ENCODE measurements at regions not wholly inside any gene's neighbourhood (a gene's known extent, or its start where the extent isn't known, plus 50 kb on each side); places are given as distances from the start of the nearest gene placed in this dataset.

GRCh38 chr3:117788506-117788905, 1078.9 kb downstream of the TUSC7 start:
- TF ChIP-seq POLR2A (IDR thresholded peaks at IDR 0.05; ENCODE audit: low read length) = no peak
- TF ChIP-seq GATA1 (IDR thresholded peaks at IDR 0.05; ENCODE audit: low read depth, low read length) = no peak
- no peak for DNase-seq

- TF ChIP-seq GATA1 (IDR thresholded peaks at IDR 0.05; ENCODE audit: low read depth, low read length) (no peak), POLR2A (IDR thresholded peaks at IDR 0.05; ENCODE audit: low read length) (no peak)
- no peak for DNase-seq
Measured at GRCh38 chr3:117790235-117790987, 1080.8 kb downstream of the TUSC7 start.

- DNase-seq = no peak
- TF ChIP-seq POLR2A (IDR thresholded peaks at IDR 0.05; ENCODE audit: low read length) (no peak), GATA1 (IDR thresholded peaks at IDR 0.05; ENCODE audit: low read depth, low read length) (no peak)
Measured at GRCh38 chr3:117793622-117794265, 1084.2 kb downstream of the TUSC7 start.

- DNase-seq = no peak
- TF ChIP-seq POLR2A (IDR thresholded peaks at IDR 0.05; ENCODE audit: low read length) (no peak), GATA1 (IDR thresholded peaks at IDR 0.05; ENCODE audit: low read depth, low read length) (no peak)
Measured at GRCh38 chr3:117798221-117798620, 1088.6 kb downstream of the TUSC7 start.

GRCh38 chr3:117798687-117799386, 1089.3 kb downstream of the TUSC7 start:
- TF ChIP-seq GATA1 (IDR thresholded peaks at IDR 0.05; ENCODE audit: low read depth, low read length) = no peak
- DNase-seq = no peak

- TF ChIP-seq GATA1 (IDR thresholded peaks at IDR 0.05; ENCODE audit: low read depth, low read length) (no peak), POLR2A (IDR thresholded peaks at IDR 0.05; ENCODE audit: low read length) (no peak)
- DNase-seq = no peak
Measured at GRCh38 chr3:117799387-117799735, 1089.8 kb downstream of the TUSC7 start.

GRCh38 chr3:117801912-117802239, 1092.3 kb downstream of the TUSC7 start:
- DNase-seq = no peak
- TF ChIP-seq GATA1 (IDR thresholded peaks at IDR 0.05; ENCODE audit: low read depth, low read length) (no peak), POLR2A (IDR thresholded peaks at IDR 0.05; ENCODE audit: low read length) (no peak)

- no peak for DNase-seq
- no peak for TF ChIP-seq POLR2A (IDR thresholded peaks at IDR 0.05; ENCODE audit: low read length)
- TF ChIP-seq GATA1 (IDR thresholded peaks at IDR 0.05; ENCODE audit: low read depth, low read length) = no peak
Measured at GRCh38 chr3:117809186-117810081, 1099.9 kb downstream of the TUSC7 start.

- TF ChIP-seq GATA1 (IDR thresholded peaks at IDR 0.05; ENCODE audit: low read depth, low read length) = no peak
- TF ChIP-seq POLR2A (IDR thresholded peaks at IDR 0.05; ENCODE audit: low read length) = no peak
- no peak for DNase-seq
Measured at GRCh38 chr3:117811786-117812185, 1102.2 kb downstream of the TUSC7 start.

- no peak for DNase-seq
Measured at GRCh38 chr3:117814975-117815374, 1105.4 kb downstream of the TUSC7 start.

GRCh38 chr3:117817103-117817502, 1107.5 kb downstream of the TUSC7 start:
- no peak for DNase-seq
- no peak for TF ChIP-seq POLR2A (IDR thresholded peaks at IDR 0.05; ENCODE audit: low read length)

More at GRCh38 chr3:117814975-117815374, 1105.4 kb downstream of the TUSC7 start:
- TF ChIP-seq POLR2A (IDR thresholded peaks at IDR 0.05; ENCODE audit: low read length) (no peak), GATA1 (IDR thresholded peaks at IDR 0.05; ENCODE audit: low read depth, low read length) (no peak)

GRCh38 chr3:117818592-117818991, 1109.0 kb downstream of the TUSC7 start:
- no peak for TF ChIP-seq GATA1 (IDR thresholded peaks at IDR 0.05; ENCODE audit: low read depth, low read length)
- no peak for TF ChIP-seq POLR2A (IDR thresholded peaks at IDR 0.05; ENCODE audit: low read length)
- DNase-seq = no peak

GRCh38 chr3:117820658-117821299, 1111.2 kb downstream of the TUSC7 start:
- TF ChIP-seq POLR2A (IDR thresholded peaks at IDR 0.05; ENCODE audit: low read length) (no peak), GATA1 (IDR thresholded peaks at IDR 0.05; ENCODE audit: low read depth, low read length) (no peak)
- DNase-seq = no peak
